ENCODE measurements at regions not wholly inside any gene's neighbourhood (a gene's known extent, or its start where the extent isn't known, plus 50 kb on each side); places are given as distances from the start of the nearest gene placed in this dataset.

DNA sequence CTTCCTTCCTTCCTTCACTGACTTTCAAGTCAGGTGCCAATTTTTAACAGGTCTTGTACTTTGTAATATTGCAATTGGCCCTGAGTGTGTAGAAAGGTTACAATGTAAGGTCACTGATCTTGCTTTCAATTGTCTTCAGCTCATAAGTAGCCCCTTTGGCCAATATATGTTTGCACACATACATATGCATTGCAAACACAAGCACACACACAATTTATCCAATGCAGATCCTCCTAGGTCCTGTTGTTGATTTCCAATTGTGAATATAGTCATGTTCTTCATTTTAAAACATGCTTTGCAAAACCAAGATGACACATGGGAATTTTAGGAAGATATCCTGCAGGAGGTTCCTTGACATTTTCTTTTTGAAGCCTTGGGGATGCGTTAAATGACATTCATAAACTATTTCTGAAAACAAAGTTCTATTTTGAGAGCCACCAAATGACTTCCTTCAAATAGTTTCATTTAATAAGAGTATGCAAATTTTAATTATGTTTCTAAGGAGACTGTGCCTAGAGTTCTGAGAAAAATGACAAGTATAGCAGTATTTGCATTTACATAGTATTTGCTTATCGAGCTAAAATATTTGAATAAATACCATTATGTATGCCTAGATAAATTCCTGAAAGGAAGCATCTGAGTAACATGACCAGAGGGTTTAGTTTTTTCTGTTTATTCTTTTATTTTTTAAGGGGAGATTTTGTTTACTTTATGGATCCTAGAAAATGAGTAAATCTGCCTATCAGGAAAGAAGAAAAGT, 117.1 kb upstream of the TMEFF2 start:
- CTCF ChIA-PET = no interaction called here
- no peak for TF ChIP-seq CTCF (IDR thresholded peaks at IDR 0.05; ENCODE audit: insufficient read depth in 1 of 2, low read depth in 1 of 2, low read length in 1 of 2, severe bottlenecking in 1 of 2, unreplicated experiment in 1 of 2)
- no TSS peak for BruUV-seq (replicated peaks)
- intact Hi-C loops (cut with micrococcal nuclease; ENCODE audit: unreplicated experiment) = no loop called here
- Histone ChIP-seq H3K36me3 (ENCODE audit: control insufficient read depth, insufficient read depth, low read length) (no peaks in the 10 kb centered on the region), H3K4me1 (no peaks in the 10 kb centered on the region), H3K4me3 (ENCODE audit: low read depth, low read length) (no peak overlapping the region), H3K9me3 (no peaks in the 10 kb centered on the region), H3K27me3 (replicated peaks; ENCODE audit: control insufficient read depth, insufficient read depth, low read length) (no peaks in the 10 kb centered on the region)
- no peak overlapping the region for H3K4me3 Mint-ChIP-seq (ENCODE audit: unreplicated experiment)
- no peaks in the 10 kb centered on the region for H3K27me3 Mint-ChIP-seq (ENCODE audit: insufficient read depth, unreplicated experiment)
- no peaks in the 10 kb centered on the region for H3K9me3 Mint-ChIP-seq (ENCODE audit: unreplicated experiment)
- H3K36me3 Mint-ChIP-seq (ENCODE audit: insufficient read depth, unreplicated experiment) = no peaks in the 10 kb centered on the region
- POLR2A ChIA-PET = no interaction called here
- DNase-seq = no peak
- no peak overlapping the region for H3K27ac Mint-ChIP-seq (ENCODE audit: unreplicated experiment)
- H3K4me1 Mint-ChIP-seq (ENCODE audit: low read depth, unreplicated experiment) = no peaks in the 10 kb centered on the region

DNA sequence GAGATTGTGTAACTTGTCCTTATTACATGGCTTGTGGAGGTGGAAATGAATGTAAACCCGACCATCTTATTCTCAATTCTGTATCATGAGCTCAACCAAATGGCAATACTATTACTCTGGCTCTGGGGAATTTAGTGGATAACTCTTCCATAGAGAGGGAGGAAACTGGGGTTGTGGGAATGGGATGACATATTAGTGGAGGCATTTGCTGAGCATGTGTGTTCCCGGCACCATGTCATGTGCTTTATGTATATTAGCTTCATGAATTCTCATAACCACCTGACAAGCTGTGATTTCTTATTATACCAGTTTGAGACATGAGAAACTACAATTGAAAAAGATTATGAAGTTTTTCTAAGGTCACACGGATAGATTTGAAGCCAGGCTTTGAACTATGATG, 112.8 kb upstream of the TMEFF2 start:
- no peak overlapping the region for H3K4me3 Mint-ChIP-seq (ENCODE audit: unreplicated experiment)

GRCh38 chr2:192298664-192299063, 103.9 kb upstream of the TMEFF2 start:
- ChIA-PET POLR2A (no interaction called here), CTCF (no interaction called here)
- no peaks in the 10 kb centered on the region for H3K27me3 ChIP-seq (replicated peaks; ENCODE audit: control insufficient read depth, insufficient read depth, low read length)
- H3K4me1 Mint-ChIP-seq (ENCODE audit: low read depth, unreplicated experiment) = no peaks in the 10 kb centered on the region
- no peak overlapping the region for H3K4me3 Mint-ChIP-seq (ENCODE audit: unreplicated experiment)
- no peaks in the 10 kb centered on the region for H3K9me3 ChIP-seq
- peaks cover 3% of the 10 kb centered on the region for H3K27me3 Mint-ChIP-seq (ENCODE audit: insufficient read depth, unreplicated experiment)
- BruUV-seq (replicated peaks) = no TSS peak
- no peak for TF ChIP-seq CTCF (IDR thresholded peaks at IDR 0.05; ENCODE audit: insufficient read depth in 1 of 2, low read depth in 1 of 2, low read length in 1 of 2, severe bottlenecking in 1 of 2, unreplicated experiment in 1 of 2)
- no peak for DNase-seq
- H3K9me3 Mint-ChIP-seq (ENCODE audit: unreplicated experiment) = no peaks in the 10 kb centered on the region
- no peak overlapping the region for H3K4me3 ChIP-seq (ENCODE audit: low read depth, low read length)
- no peaks in the 10 kb centered on the region for H3K4me1 ChIP-seq
- intact Hi-C loops (cut with micrococcal nuclease; ENCODE audit: unreplicated experiment) = no loop called here
- H3K36me3 Mint-ChIP-seq (ENCODE audit: insufficient read depth, unreplicated experiment) = no peaks in the 10 kb centered on the region
- no peaks in the 10 kb centered on the region for H3K36me3 ChIP-seq (ENCODE audit: control insufficient read depth, insufficient read depth, low read length)
- H3K27ac Mint-ChIP-seq (ENCODE audit: unreplicated experiment) = no peak overlapping the region

More for the DNA sequence above, 112.8 kb upstream of the TMEFF2 start:
- POLR2A ChIA-PET = no interaction called here
- Histone ChIP-seq H3K9me3 (no peaks in the 10 kb centered on the region), H3K4me1 (no peaks in the 10 kb centered on the region), H3K4me3 (ENCODE audit: low read depth, low read length) (no peak overlapping the region), H3K36me3 (ENCODE audit: control insufficient read depth, insufficient read depth, low read length) (no peaks in the 10 kb centered on the region), H3K27me3 (replicated peaks; ENCODE audit: control insufficient read depth, insufficient read depth, low read length) (no peaks in the 10 kb centered on the region)
- intact Hi-C loops (cut with micrococcal nuclease; ENCODE audit: unreplicated experiment) = no loop called here
- Mint-ChIP-seq H3K36me3 (ENCODE audit: insufficient read depth, unreplicated experiment) (no peaks in the 10 kb centered on the region), H3K4me1 (ENCODE audit: low read depth, unreplicated experiment) (no peaks in the 10 kb centered on the region), H3K9me3 (ENCODE audit: unreplicated experiment) (no peaks in the 10 kb centered on the region), H3K27me3 (ENCODE audit: insufficient read depth, unreplicated experiment) (no peaks in the 10 kb centered on the region), H3K27ac (ENCODE audit: unreplicated experiment) (no peak overlapping the region)
- TF ChIP-seq CTCF (IDR thresholded peaks at IDR 0.05; ENCODE audit: insufficient read depth in 1 of 2, low read depth in 1 of 2, low read length in 1 of 2, severe bottlenecking in 1 of 2, unreplicated experiment in 1 of 2) = no peak
- BruUV-seq (replicated peaks) = no TSS peak
- no peak for DNase-seq
- CTCF ChIA-PET = no interaction called here
